ENCODE measurements at regions not wholly inside any gene's neighbourhood (a gene's known extent, or its start where the extent isn't known, plus 50 kb on each side); places are given as distances from the start of the nearest gene placed in this dataset.

DNA sequence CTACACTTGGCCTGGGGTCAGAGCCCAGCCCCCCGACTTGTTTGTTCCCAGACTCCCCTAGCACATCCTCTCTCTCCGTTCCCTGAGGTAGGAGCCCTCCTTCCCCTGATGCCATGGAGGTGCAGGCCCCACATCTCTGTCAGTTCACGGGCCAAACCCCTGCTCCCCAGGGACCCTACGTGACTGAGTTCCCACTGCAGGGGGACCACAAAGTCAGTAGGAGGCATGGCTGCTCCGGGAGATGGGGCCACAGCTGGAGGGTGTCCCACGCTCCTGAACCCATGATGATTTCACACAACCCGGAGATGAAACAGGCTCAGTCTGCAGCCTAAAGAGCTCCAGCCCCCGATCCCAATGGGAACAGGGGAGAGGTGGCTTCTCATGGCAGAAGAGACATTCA is 272.2 kb downstream of the NPHP4 start:
- TF ChIP-seq, protein P1, sequence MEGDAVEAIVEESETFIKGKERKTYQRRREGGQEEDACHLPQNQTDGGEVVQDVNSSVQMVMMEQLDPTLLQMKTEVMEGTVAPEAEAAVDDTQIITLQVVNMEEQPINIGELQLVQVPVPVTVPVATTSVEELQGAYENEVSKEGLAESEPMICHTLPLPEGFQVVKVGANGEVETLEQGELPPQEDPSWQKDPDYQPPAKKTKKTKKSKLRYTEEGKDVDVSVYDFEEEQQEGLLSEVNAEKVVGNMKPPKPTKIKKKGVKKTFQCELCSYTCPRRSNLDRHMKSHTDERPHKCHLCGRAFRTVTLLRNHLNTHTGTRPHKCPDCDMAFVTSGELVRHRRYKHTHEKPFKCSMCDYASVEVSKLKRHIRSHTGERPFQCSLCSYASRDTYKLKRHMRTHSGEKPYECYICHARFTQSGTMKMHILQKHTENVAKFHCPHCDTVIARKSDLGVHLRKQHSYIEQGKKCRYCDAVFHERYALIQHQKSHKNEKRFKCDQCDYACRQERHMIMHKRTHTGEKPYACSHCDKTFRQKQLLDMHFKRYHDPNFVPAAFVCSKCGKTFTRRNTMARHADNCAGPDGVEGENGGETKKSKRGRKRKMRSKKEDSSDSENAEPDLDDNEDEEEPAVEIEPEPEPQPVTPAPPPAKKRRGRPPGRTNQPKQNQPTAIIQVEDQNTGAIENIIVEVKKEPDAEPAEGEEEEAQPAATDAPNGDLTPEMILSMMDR (IDR thresholded peaks at IDR 0.05), result no peak
- TF ChIP-seq POLR2AphosphoS5 (IDR thresholded peaks at IDR 0.05), result no peak
